ENCODE measurements at regions not wholly inside any gene's neighbourhood (a gene's known extent, or its start where the extent isn't known, plus 50 kb on each side); places are given as distances from the start of the nearest gene placed in this dataset.
"Not testable (repeated sequence)": the region's sequence is repeated elsewhere in the genome, so short reads cannot be mapped to it uniquely, and the experiment has no call there.

GRCh38 chr13:50467156-50468110, 376.1 kb downstream of the DLEU7 start:
- TF ChIP-seq CTCF (IDR thresholded peaks at IDR 0.05): no peak
- no peak for TF ChIP-seq ZFX (IDR thresholded peaks at IDR 0.05; ENCODE audit: borderline replicate concordance)

GRCh38 chr13:50468849-50469669, 374.4 kb downstream of the DLEU7 start:
- TF ChIP-seq CTCF (IDR thresholded peaks at IDR 0.05) (no peak), ZFX (IDR thresholded peaks at IDR 0.05; ENCODE audit: borderline replicate concordance) (no peak)
- no peak overlapping the region for H3K27ac ChIP-seq

More at GRCh38 chr13:50467156-50468110, 376.1 kb downstream of the DLEU7 start:
- no peak overlapping the region for H3K27ac ChIP-seq

GRCh38 chr13:50473050-50473449, 370.4 kb downstream of the DLEU7 start:
- H3K27ac ChIP-seq: not testable (repeated sequence)

- TF ChIP-seq CTCF (IDR thresholded peaks at IDR 0.05): no peak
- TF ChIP-seq ZFX (IDR thresholded peaks at IDR 0.05; ENCODE audit: borderline replicate concordance): no peak
- H3K27ac ChIP-seq: no peak overlapping the region
Measured at GRCh38 chr13:50474088-50474662, 369.3 kb downstream of the DLEU7 start.

- TF ChIP-seq CTCF (IDR thresholded peaks at IDR 0.05) (no peak), ZFX (IDR thresholded peaks at IDR 0.05; ENCODE audit: borderline replicate concordance) (no peak)
- no peak overlapping the region for H3K27ac ChIP-seq
Measured at GRCh38 chr13:50476577-50477285, 366.8 kb downstream of the DLEU7 start.

GRCh38 chr13:50481936-50482335, 361.6 kb downstream of the DLEU7 start:
- no peak overlapping the region for H3K27ac ChIP-seq
- no peak for TF ChIP-seq CTCF (IDR thresholded peaks at IDR 0.05)
- no peak for TF ChIP-seq ZFX (IDR thresholded peaks at IDR 0.05; ENCODE audit: borderline replicate concordance)

GRCh38 chr13:50483416-50483815, 360.1 kb downstream of the DLEU7 start:
- TF ChIP-seq CTCF (IDR thresholded peaks at IDR 0.05): no peak
- TF ChIP-seq ZFX (IDR thresholded peaks at IDR 0.05; ENCODE audit: borderline replicate concordance): no peak
- H3K27ac ChIP-seq: no peak overlapping the region
